HepG2 (cell line): ENCODE measurements at regions not wholly inside any gene's neighbourhood (a gene's known extent, or its start where the extent isn't known, plus 50 kb on each side); places are given as distances from the start of the nearest gene placed in this dataset.

Source experiments
- ATAC-seq: fragments of 200-7000 bp; cut with Tn5 transposase; 3 replicates; pipeline ENCODE4 v1.9.1; 2020; ENCODE audit warnings: mild to moderate bottlenecking, moderate library complexity
- BruUV-seq: library from RNA; stranded (reverse); fragments of 400-500 nt; replicated peaks from 2 replicates; lab custom pipeline; 2021; lab: Mats Ljungman, UMichigan
- CTCF ChIA-PET: fragments of 300-600 bp; formaldehyde crosslinking; extraction: SDS; loops from one replicate; lab custom pipeline; 2021; ENCODE audit warnings: low total read pairs, inconsistent platforms, low intra/inter-chr PET ratio; lab: Yijun Ruan, JAX
- POLR2A ChIA-PET: fragments of 350-600 bp; sonication (Branson Sonifier 250); formaldehyde crosslinking; loops from one replicate; lab custom pipeline; 2020; ENCODE audit warnings: antibody characterized with exemption, inconsistent platforms; lab: Yijun Ruan, JAX
- DNase-seq: peaks from one replicate; pipeline ENCODE4 v3.0.0-alpha.2; 2015; ENCODE audit warnings: low spot score
- FAIRE-seq: peaks from 3 replicates; lab custom pipeline; 2011; peaks lifted over from hg19 to GRCh38; lab: Jason Lieb, UNC
- H2AFZ ChIP-seq: one replicate; pipeline ENCODE4 v1.6.1; 2011; ENCODE audit warnings: low read length, inconsistent platforms
- H3K27ac ChIP-seq: fragments of 300-600 bp; 3 replicates; pipeline ENCODE4 v1.8.0; 2011; ENCODE audit warnings: mixed run types, mild to moderate bottlenecking, mixed read lengths, low read length, inconsistent platforms; ENCODE audit not compliant: insufficient read depth; ENCODE audit errors: extremely low read length
- H3K27me3 ChIP-seq, 2 experiments: fragments of 200-600 bp in 1 of 2; 2 replicates in 1 of 2; 3 replicates in 1 of 2; pipeline versions ENCODE4 v1.6.0 to v1.8.0; 2011; ENCODE audit warnings: low read length in 2 of 2, mild to moderate bottlenecking in 2 of 2, moderate library complexity in 2 of 2, inconsistent platforms in 1 of 2; ENCODE audit not compliant: insufficient read depth in 2 of 2, control insufficient read depth in 1 of 2
- H3K36me3 ChIP-seq, 2 experiments: fragments of 200-600 bp in 1 of 2; replicated peaks in 1 of 2; 2 replicates in 1 of 2; 3 replicates in 1 of 2; pipeline versions ENCODE4 v1.5.1 to v1.8.0; 2011; ENCODE audit warnings: low read length in 2 of 2, inconsistent platforms in 1 of 2; ENCODE audit not compliant: insufficient read depth in 2 of 2, control insufficient read depth in 1 of 2
- H3K4me1 ChIP-seq: 2 replicates; pipeline ENCODE4 v1.5.1; 2012; ENCODE audit warnings: low read length, inconsistent platforms; ENCODE audit not compliant: insufficient read depth
- H3K4me2 ChIP-seq: 2 replicates; pipeline ENCODE4 v1.6.0; 2011; ENCODE audit warnings: low read depth, low read length, inconsistent platforms
- H3K4me3 ChIP-seq, 3 experiments: fragments of 200-600 bp in 1 of 3; sonication (generic), shearing (Covaris generic) in 1 of 3; replicated peaks in 1 of 3; 2 replicates each; pipeline ENCODE4 v1.5.1; 2011 to 2016; ENCODE audit warnings: low read length in 3 of 3, inconsistent platforms in 2 of 3, low read depth in 2 of 3, mild to moderate bottlenecking in 2 of 3, control low read depth in 1 of 3, mixed read lengths in 1 of 3; ENCODE audit not compliant: insufficient read depth in 1 of 3
- H3K79me2 ChIP-seq: one replicate; pipeline ENCODE4 v1.6.1; 2011; ENCODE audit warnings: low read length, inconsistent platforms; ENCODE audit not compliant: insufficient read depth
- H3K9ac ChIP-seq: 2 replicates; pipeline ENCODE4 v1.6.0; 2011; ENCODE audit warnings: mild to moderate bottlenecking, low read depth, low read length, inconsistent platforms; ENCODE audit not compliant: insufficient read depth
- H3K9me3 ChIP-seq: 2 replicates; pipeline ENCODE4 v1.5.1; 2012; ENCODE audit warnings: mild to moderate bottlenecking, low read length
- H4K20me1 ChIP-seq: 2 replicates; pipeline ENCODE4 v1.6.0; 2011; ENCODE audit warnings: inconsistent platforms, mild to moderate bottlenecking, low read length, moderate library complexity; ENCODE audit not compliant: insufficient read depth
- CHD2 ChIP-seq: IDR thresholded peaks from 2 replicates; pipeline ENCODE4 v1.6.1; 2011; ENCODE audit warnings: low read depth, low read length, improper control_type of control experiment
- EZH2 ChIP-seq: conservative IDR thresholded peaks from 2 replicates; pipeline ENCODE4 v1.6.1; 2012; ENCODE audit warnings: mild to moderate bottlenecking, low read depth, low read length, moderate library complexity
- HOXA9 ChIP-seq: sonication (generic); formaldehyde crosslinking; IDR thresholded peaks from 2 replicates; pipeline ENCODE4 v1.8.1; 2022; ENCODE audit warnings: missing genetic modification reagents, mild to moderate bottlenecking, moderate library complexity, borderline replicate concordance
- PAWR ChIP-seq: sonication (generic); formaldehyde crosslinking; IDR thresholded peaks from 2 replicates; pipeline ENCODE4 v1.4.0; 2020; ENCODE audit warnings: missing genetic modification reagents, mild to moderate bottlenecking, borderline replicate concordance
- POLR2A ChIP-seq, 2 experiments: IDR thresholded peaks; 2 replicates each; pipeline ENCODE4 v1.6.1; 2011; ENCODE audit warnings: low read depth in 2 of 2, low read length in 2 of 2, mild to moderate bottlenecking in 1 of 2, moderate library complexity in 1 of 2; ENCODE audit not compliant: insufficient read depth in 1 of 2
- SIN3A ChIP-seq: IDR thresholded peaks from 2 replicates; pipeline ENCODE4 v1.6.1; 2011; ENCODE audit warnings: low read depth, mild to moderate bottlenecking, control low read depth, low read length, borderline replicate concordance
- SOX13 ChIP-seq, 3 experiments: fragments of 450-650 bp in 1 of 3; sonication (generic) in 1 of 3; formaldehyde crosslinking in 1 of 3; IDR thresholded peaks in 2 of 3; conservative IDR thresholded peaks in 1 of 3; 2 replicates each; pipeline versions ENCODE4 v1.5.0 to v1.6.1; 2016 to 2020; ENCODE audit warnings: antibody characterized with exemption in 1 of 3, mild to moderate bottlenecking in 1 of 3, missing compliant biosample characterization in 1 of 3, missing genetic modification reagents in 1 of 3, moderate library complexity in 1 of 3
- TEAD2 ChIP-seq: sonication (generic); formaldehyde crosslinking; IDR thresholded peaks from 2 replicates; pipeline ENCODE4 v1.9.0; 2021; ENCODE audit warnings: missing genetic modification reagents
- ZMAT3 ChIP-seq: sonication (generic); formaldehyde crosslinking; conservative IDR thresholded peaks from 2 replicates; pipeline ENCODE4 v1.7.0; 2021; ENCODE audit warnings: missing genetic modification reagents
- ZNF251 ChIP-seq: sonication (generic); formaldehyde crosslinking; IDR thresholded peaks from 2 replicates; pipeline ENCODE4 v1.9.0; 2021; ENCODE audit warnings: mild to moderate bottlenecking, missing genetic modification reagents
- ZNF609 ChIP-seq: sonication (generic); formaldehyde crosslinking; IDR thresholded peaks from 2 replicates; pipeline ENCODE4 v1.4.0; 2020; ENCODE audit warnings: mild to moderate bottlenecking, missing genetic modification reagents, borderline replicate concordance
- WGBS: methylation state at CpG from one replicate; pipeline ENCODE4 v1.1.6; 2017; ENCODE audit warnings: low lambda C conversion rate; 5-methylcytosine and 5-hydroxymethylcytosine counted together
- in situ Hi-C: cut with HindIII; loops from 2 replicates; pipeline ENCODE4 v1.10.0; 2017; ENCODE audit warnings: low pct_unique_long_range_greater_than_20kb; ENCODE audit not compliant: extremely low pct_ligation_motif_present
- intact Hi-C: fragments of 100-400 bp; cut with micrococcal nuclease; formaldehyde crosslinking; loops from one replicate; pipeline ENCODE4 v1.10.0; 2022; ENCODE audit not compliant: unreplicated experiment

- TF ChIP-seq HOXA9 (CRISPR knock-in tag) (no peak), POLR2A (IDR thresholded peaks at IDR 0.05; ENCODE audit: insufficient read depth in 1 of 2, low read depth in 2 of 2, low read length in 2 of 2) (no peak), TEAD2 (CRISPR knock-in tag) (no peak), SIN3A (no peak), PAWR (CRISPR knock-in tag) (no peak), SOX13 (IDR thresholded peaks at IDR 0.05) (no peak), SOX13 (CRISPR knock-in tag; conservative IDR thresholded peaks at IDR 0.05 in 1 of 2, IDR thresholded peaks at IDR 0.05 in 1 of 2) (no peak), CHD2 (no peak), EZH2 (no peak)
- TF ChIP-seq, all 625 proteins: peak for 0
- no TSS peak for BruUV-seq
- Histone ChIP-seq H3K27me3 (peaks cover 2 to 45% of the 10 kb centered on the region in 2 experiments; a peak in 3 of 5 replicates), H3K4me2 (no peak overlapping the region), H3K79me2 (no peaks in the 10 kb centered on the region), H3K9me3 (peaks cover 3% of the 10 kb centered on the region), H3K4me1 (no peaks in the 10 kb centered on the region), H2AFZ (no peak overlapping the region), H3K4me3 (no peak overlapping the region), H4K20me1 (no peaks in the 10 kb centered on the region), H3K9ac (no peak overlapping the region), H3K36me3 (no peaks in the 10 kb centered on the region), H3K27ac (no peak overlapping the region)
- intact Hi-C loops, result no loop called here
- FAIRE-seq (no peak), DNase-seq (no peak), ATAC-seq (no peak)
- in situ Hi-C loops, result no loop called here
- CTCF ChIA-PET, result no interaction called here
- POLR2A ChIA-PET, result no interaction called here
- WGBS, result 16% methylated on average over 4 of the region's 4 CpGs
Measured at GRCh38 chr6:170473301-170473717, 79.8 kb downstream of the PSMB1 start.

- ChIA-PET CTCF (no interaction called here), POLR2A (no interaction called here)
- H3K36me3 ChIP-seq, result no peaks in the 10 kb centered on the region
- no peak overlapping the region for H3K9ac ChIP-seq
- no peak overlapping the region for H3K27ac ChIP-seq
- no peaks in the 10 kb centered on the region for H4K20me1 ChIP-seq
- intact Hi-C loops, result no loop called here
- no peaks in the 10 kb centered on the region for H3K4me1 ChIP-seq
- H3K4me3 ChIP-seq, result no peak overlapping the region
- no peak overlapping the region for H2AFZ ChIP-seq
- in situ Hi-C loops, result no loop called here
- no TSS peak for BruUV-seq
- 37% methylated on average over 5 of the region's 5 CpGs for WGBS
- FAIRE-seq (no peak), ATAC-seq (no peak), DNase-seq (no peak)
- H3K9me3 ChIP-seq, result peaks cover 12% of the 10 kb centered on the region
- no peak overlapping the region for H3K4me2 ChIP-seq
- peaks cover 2 to 28% of the 10 kb centered on the region in 2 experiments; a peak in 2 of 5 replicates for H3K27me3 ChIP-seq
- H3K79me2 ChIP-seq, result no peaks in the 10 kb centered on the region
- TF ChIP-seq ZMAT3 (CRISPR knock-in tag) (no peak), ZNF251 (no peak), ZNF609 (CRISPR knock-in tag) (no peak)
Measured at GRCh38 chr6:170471491-170471890, 81.6 kb downstream of the PSMB1 start.
